ENCODE measurements at regions not wholly inside any gene's neighbourhood (a gene's known extent, or its start where the extent isn't known, plus 50 kb on each side); places are given as distances from the start of the nearest gene placed in this dataset.

GRCh38 chr3:18562364-18563154 is 137.4 kb upstream of the SATB1 start:
- TF ChIP-seq CTCF (IDR thresholded peaks at IDR 0.05) (no peak), POLR2A (IDR thresholded peaks at IDR 0.05) (no peak), EP300 (IDR thresholded peaks at IDR 0.05) (no peak)

Measured in ovary (tissue), 3 donors.